ENCODE measurements at regions not wholly inside any gene's neighbourhood (a gene's known extent, or its start where the extent isn't known, plus 50 kb on each side); places are given as distances from the start of the nearest gene placed in this dataset.

DNA sequence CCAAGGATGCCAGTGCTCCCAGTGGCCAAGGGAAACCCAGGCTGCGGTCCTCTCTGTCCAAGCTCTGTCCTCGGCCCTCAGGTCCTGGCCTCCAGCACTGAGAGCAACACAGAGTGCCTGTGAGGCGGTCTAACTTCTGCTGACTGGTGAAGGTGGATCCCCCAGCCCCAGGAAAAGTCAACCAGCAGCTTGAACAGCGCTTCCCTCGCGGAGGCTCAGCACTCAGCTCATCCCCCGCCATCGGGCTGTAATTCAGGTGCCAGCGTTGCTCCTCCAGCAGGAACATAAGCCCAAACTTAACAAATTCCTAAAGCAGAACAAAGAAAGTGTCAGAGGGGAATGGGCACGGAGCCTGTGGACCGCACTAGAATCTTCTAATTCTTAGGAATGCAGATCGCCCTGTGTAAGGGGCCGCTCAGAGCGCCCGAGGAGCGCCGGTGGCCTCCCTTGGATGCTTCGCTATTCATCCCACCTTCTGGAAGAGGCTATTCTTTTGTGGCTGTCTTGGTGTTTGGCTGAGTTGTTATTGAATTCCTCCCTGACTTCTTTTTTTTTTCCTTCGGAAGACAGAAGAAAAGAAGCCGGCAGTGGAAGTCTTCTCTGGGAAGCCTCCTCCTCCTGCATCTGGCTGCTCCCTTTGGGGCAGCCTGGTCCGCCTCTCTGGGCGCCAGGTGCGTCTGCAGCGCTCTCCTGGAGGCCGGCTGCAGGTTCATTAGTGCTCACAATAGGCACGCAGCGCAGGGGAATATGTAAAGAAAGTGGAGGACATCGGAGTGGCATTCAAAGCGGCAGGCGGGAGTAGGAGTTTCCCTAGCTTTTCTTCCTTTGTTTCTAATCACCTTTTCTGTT lies 905.6 kb downstream of the TSN start (continued):
- TF ChIP-seq RBBP5 (IDR thresholded peaks at IDR 0.05; ENCODE audit: borderline replicate concordance, low read depth, low read length), result no peak
- TF ChIP-seq, protein P1, sequence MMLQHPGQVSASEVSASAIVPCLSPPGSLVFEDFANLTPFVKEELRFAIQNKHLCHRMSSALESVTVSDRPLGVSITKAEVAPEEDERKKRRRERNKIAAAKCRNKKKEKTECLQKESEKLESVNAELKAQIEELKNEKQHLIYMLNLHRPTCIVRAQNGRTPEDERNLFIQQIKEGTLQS (IDR thresholded peaks at IDR 0.05; ENCODE audit: insufficient read depth, low read depth, low read length), result no peak
- peak; percentile 54 to 77; a peak in 1 of 4 replicates for TF ChIP-seq HDAC2 (IDR thresholded peaks at IDR 0.05; ENCODE audit: borderline replicate concordance in 1 of 2, low read depth in 2 of 2, low read length in 2 of 2)
- peak; percentile 38 for TF ChIP-seq CREB1 (IDR thresholded peaks at IDR 0.05)
- TF ChIP-seq SP4 (IDR thresholded peaks at IDR 0.05; ENCODE audit: low read length), result no peak
- TF ChIP-seq KDM1A (IDR thresholded peaks at IDR 0.05; ENCODE audit: borderline replicate concordance, low read length), result no peak; the same call in 1 of the 2 replicates
- TF ChIP-seq BRCA1 (IDR thresholded peaks at IDR 0.05; ENCODE audit: low read depth, low read length), result no peak
- TF ChIP-seq GTF2F1 (IDR thresholded peaks at IDR 0.05; ENCODE audit: borderline replicate concordance, low read depth, low read length), result no peak
- peak; percentile 73 for TF ChIP-seq TAF7 (optimal IDR thresholded peaks at IDR 0.05; ENCODE audit: borderline replicate concordance, low read depth, low read length)
- TF ChIP-seq ATF2 (IDR thresholded peaks at IDR 0.05; ENCODE audit: low read length), result no peak
- no peak for TF ChIP-seq SAP30 (IDR thresholded peaks at IDR 0.05; ENCODE audit: insufficient read depth, insufficient replicate concordance, low read length)
